ENCODE measurements at regions not wholly inside any gene's neighbourhood (a gene's known extent, or its start where the extent isn't known, plus 50 kb on each side); places are given as distances from the start of the nearest gene placed in this dataset.

- 78 to 83% methylated on average over 12 to 13 of the region's 16 CpGs for WGBS, 2 donors
- H3K27me3 ChIP-seq = peaks cover 0 to 90% (median 1%) of the 10 kb centered on the region in 4 donors
Observed at GRCh38 chr6:41467627-41468404, 78.4 kb upstream of the FOXP4 start.

GRCh38 chr6:41469156-41470028 lies 76.8 kb upstream of the FOXP4 start:
- intact Hi-C loops (cut with DNase I) = no loop called here
- Histone ChIP-seq H3K36me3 (no peaks in the 10 kb centered on the region), H3K27me3 (peaks cover 0 to 94% (median 1%) of the 10 kb centered on the region in 4 donors), H3K4me1 (peaks cover 11 to 17% (median 12%) of the 10 kb centered on the region in 3 donors), H3K27ac (no peak overlapping the region), H3K4me3 (peak overlapping the region in 3 of 4 donors; percentile 2 to 51 (median 33)), H3K9me3 (no peaks in the 10 kb centered on the region)
- no peak for DNase-seq
- WGBS, 2 donors = 41 to 43% methylated on average over 18 to 20 of the region's 20 CpGs
- TF ChIP-seq POLR2A (IDR thresholded peaks at IDR 0.05) = no peak

More at GRCh38 chr6:41467627-41468404, 78.4 kb upstream of the FOXP4 start:
- intact Hi-C loops (cut with DNase I) = no loop called here
- DNase-seq = no peak
- H3K36me3 ChIP-seq = no peaks in the 10 kb centered on the region
- no peak overlapping the region for H3K4me3 ChIP-seq
- H3K4me1 ChIP-seq = peaks cover 11 to 17% (median 12%) of the 10 kb centered on the region in 3 donors
- H3K9me3 ChIP-seq = no peaks in the 10 kb centered on the region
- TF ChIP-seq POLR2A (IDR thresholded peaks at IDR 0.05) (no peak), CTCF (IDR thresholded peaks at IDR 0.05) (no peak)
- no peak overlapping the region for H3K27ac ChIP-seq

- intact Hi-C loops (cut with DNase I) = no loop called here
- Histone ChIP-seq H3K27me3 (peaks cover 0 to 91% (median 1%) of the 10 kb centered on the region in 4 donors), H3K9me3 (no peaks in the 10 kb centered on the region), H3K4me3 (peak overlapping the region; percentile 2 to 51 (median 18)), H3K36me3 (no peaks in the 10 kb centered on the region), H3K4me1 (peaks cover 11 to 17% (median 12%) of the 10 kb centered on the region in 3 donors), H3K27ac (no peak overlapping the region)
- WGBS, 2 donors = 6 to 27% methylated on average over 19 to 23 of the region's 23 CpGs
- DNase-seq = no peak
- no peak for TF ChIP-seq POLR2A (IDR thresholded peaks at IDR 0.05)
- TF ChIP-seq CTCF (IDR thresholded peaks at IDR 0.05) = no peak
Observed at GRCh38 chr6:41470029-41470330, 76.2 kb upstream of the FOXP4 start.

GRCh38 chr6:41470331-41471063 lies 75.7 kb upstream of the FOXP4 start:
- WGBS, 2 donors = 1% methylated on average over 26 of the region's 62 CpGs; no CpG with 5 or more reads in 1 of the 2 donors
- H3K27ac ChIP-seq = no peak overlapping the region
- H3K4me3 ChIP-seq = peak overlapping the region; percentile 2 to 51 (median 18)
- intact Hi-C loops (cut with DNase I) = no loop called here
- DNase-seq = no peak
- TF ChIP-seq POLR2A (IDR thresholded peaks at IDR 0.05) (no peak), CTCF (IDR thresholded peaks at IDR 0.05) (no peak)
- peaks cover 11 to 17% (median 12%) of the 10 kb centered on the region in 3 donors for H3K4me1 ChIP-seq
- peaks cover 0 to 91% (median 2%) of the 10 kb centered on the region in 4 donors for H3K27me3 ChIP-seq
- H3K9me3 ChIP-seq = no peaks in the 10 kb centered on the region
- no peaks in the 10 kb centered on the region for H3K36me3 ChIP-seq

- peaks cover 11 to 17% (median 12%) of the 10 kb centered on the region in 3 donors for H3K4me1 ChIP-seq
- intact Hi-C loops (cut with DNase I) = no loop called here
- no peaks in the 10 kb centered on the region for H3K36me3 ChIP-seq
- no peak overlapping the region for H3K4me3 ChIP-seq
- no peaks in the 10 kb centered on the region for H3K9me3 ChIP-seq
- DNase-seq = no peak
- TF ChIP-seq CTCF (IDR thresholded peaks at IDR 0.05) (no peak), POLR2A (IDR thresholded peaks at IDR 0.05) (no peak)
- peaks cover 0 to 91% (median 3%) of the 10 kb centered on the region in 4 donors for H3K27me3 ChIP-seq
- WGBS, 2 donors = 60 to 65% methylated on average over 12 of the region's 13 CpGs
- no peak overlapping the region for H3K27ac ChIP-seq
Observed at GRCh38 chr6:41471064-41471895, 74.9 kb upstream of the FOXP4 start.

All from esophagus squamous epithelium (tissue), 5 donors.